ENCODE measurements at regions not wholly inside any gene's neighbourhood (a gene's known extent, or its start where the extent isn't known, plus 50 kb on each side); places are given as distances from the start of the nearest gene placed in this dataset.

- no peak for DNase-seq
Observed at GRCh38 chr15:66950114-66950513, 115.3 kb upstream of the SMAD3 start.

DNA sequence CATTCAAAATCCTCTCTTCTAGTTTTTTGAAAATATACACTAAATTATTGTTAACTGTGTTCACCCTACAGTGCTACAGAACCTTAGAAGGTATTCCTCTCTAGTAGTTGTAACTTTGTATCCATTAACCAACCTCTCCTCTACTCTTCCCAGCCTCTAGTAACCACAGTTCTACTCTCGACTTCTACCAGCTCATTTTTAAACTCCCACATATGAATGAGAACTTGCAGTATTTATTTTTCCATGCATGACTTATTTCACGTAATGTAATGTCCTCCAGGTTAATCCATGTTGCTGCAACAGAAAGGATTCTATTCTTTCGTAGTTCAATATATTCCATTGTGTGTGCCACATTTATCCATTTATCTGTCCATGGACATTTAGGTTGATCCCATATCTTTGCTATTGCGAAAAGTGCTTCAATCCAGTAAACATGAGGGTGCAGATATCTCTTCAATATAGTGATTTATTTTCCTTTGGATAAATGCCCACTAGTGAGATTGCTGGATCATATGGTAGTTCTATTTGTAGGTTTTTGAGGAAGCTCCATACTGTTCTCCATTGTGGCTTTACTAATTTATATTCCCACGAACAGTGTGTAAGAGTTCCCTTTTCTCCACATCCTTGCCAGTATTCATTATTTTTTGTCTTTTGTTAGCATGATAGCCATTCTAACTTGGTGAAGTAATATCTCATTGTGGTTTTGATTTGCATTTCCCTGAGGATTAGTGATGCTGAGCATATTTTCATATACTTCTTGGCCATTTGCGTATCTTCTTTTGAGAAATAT is 113.7 kb upstream of the SMAD3 start:
- no peak for DNase-seq

DNA sequence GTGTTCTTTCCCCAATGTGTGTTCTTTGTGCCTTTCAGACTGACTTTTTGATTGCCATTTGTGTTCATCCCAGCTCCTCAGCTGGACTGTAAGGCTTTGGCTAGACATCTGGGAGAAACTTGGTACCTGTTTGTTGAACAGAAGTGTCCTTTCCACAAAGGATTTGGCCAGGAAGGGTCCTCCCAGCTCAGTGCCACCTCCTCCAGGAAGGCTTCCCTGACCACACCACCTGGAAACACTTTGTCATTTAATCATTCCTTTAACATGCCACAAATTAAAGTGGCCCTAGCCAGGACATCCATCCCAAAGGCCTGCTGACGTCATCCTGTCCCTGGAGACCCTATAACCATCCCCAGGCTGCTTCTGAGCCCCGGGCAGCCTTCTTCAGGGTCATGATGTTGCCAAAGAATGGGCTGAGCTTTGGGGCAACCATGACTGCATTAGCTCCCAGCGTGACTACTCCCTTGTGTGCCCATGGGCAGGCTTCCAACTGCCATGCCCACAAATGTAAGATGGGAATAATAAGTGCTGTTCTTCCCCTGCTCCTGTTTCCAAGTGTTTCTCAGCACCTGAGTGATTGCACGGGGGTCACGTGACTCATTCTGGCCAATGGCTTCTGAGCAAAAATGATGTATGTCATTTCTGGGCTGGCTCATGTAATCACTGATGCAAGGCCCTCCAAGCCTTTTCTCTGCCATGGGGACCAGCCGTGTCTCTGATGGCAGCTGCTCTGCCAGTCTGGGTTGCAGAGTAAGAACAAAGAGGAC is 112.5 kb upstream of the SMAD3 start:
- no peak for DNase-seq

DNA sequence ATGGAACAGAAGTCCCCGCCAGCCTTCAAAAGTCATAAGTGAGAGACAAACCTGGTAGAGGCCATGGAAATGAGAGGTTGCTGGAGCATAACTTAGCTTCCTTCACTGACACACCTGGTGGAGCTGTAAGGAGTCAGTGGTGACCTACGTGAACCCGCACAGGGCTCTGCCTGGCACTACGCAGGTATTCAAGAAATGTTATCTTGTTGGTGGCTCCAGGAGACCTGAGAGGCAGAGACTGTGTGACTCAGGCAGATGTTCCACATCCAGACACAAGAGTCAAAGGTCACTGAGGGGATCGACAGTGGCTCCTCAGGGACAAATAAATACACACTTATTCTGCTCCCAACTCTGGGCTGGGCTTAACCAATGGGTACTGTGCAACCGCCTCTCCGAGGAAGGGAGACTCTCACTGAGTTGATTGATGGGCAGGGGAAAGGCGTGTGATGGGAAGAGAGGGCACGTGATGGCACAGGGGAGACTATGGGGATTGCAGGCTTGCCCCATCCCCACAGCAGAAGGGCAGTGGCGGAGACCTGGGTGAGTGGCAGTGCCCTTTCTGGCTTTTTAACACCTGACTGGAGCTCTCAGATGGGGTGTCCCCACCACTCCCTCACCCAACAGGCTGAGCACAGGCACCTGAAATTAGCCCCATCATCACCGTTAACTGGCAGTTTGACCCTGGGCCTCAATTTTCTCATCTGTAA is 111.7 kb upstream of the SMAD3 start:
- no peak for DNase-seq

- DNase-seq, result no peak
Observed at GRCh38 chr15:66954601-66955000, 110.8 kb upstream of the SMAD3 start.

DNA sequence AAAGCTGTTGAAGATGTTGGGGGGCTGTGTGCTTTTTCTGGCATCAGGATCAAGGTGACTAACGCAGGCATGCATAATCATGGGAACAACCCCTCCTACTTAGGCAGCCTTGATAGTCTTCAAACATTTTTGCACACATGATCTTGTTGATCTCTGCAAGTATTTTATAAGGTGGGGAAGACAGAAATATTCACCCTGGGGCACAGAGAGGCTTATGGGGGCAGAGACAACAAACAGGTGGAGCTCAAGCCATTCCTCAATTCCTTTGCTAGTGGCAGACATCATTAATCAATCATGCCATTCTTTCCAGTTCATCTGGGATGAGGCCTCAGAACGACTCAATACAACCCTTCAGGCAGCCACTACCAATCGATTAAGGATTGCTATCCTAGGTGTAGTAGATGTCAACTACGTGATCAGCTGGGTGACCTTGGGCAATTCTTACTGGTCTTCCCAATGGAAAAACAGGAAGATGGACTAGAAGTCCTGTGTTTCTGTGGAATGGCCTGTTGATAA is 110.3 kb upstream of the SMAD3 start:
- no peak for DNase-seq

DNA sequence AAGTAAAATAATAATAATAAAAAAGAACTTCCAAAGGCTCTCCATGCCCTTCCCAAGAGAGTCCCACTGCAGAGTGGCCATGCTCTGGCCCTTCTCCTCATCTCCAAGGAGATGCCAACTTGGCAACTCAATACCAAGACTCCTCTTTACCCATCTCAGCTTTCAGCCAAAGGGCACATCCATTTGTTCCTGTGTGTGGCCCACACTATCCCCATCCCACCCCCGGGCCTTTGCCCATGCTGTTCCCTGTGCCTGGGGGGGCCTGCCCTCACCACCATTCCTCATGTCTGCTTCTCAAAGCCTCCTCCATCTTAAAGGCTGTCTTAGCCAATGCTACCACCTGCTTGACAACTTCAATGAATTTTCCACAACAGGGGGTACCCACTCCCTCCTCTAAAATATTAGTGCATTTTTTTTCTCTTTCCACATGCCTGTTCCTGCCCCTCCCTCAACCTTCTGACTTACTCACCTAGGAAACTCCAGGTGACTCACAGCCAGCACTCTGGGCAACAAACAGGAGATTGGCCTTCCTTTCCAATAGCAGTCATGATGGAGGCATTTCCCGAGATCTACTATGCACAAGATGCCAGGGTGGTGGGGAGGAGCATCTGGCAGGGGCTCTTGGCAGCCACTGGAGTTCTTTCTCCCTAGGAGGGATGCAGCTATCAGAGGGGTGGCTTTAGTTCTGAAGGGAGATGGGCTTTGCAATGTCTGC is 109.4 kb upstream of the SMAD3 start:
- no peak for DNase-seq

DNA sequence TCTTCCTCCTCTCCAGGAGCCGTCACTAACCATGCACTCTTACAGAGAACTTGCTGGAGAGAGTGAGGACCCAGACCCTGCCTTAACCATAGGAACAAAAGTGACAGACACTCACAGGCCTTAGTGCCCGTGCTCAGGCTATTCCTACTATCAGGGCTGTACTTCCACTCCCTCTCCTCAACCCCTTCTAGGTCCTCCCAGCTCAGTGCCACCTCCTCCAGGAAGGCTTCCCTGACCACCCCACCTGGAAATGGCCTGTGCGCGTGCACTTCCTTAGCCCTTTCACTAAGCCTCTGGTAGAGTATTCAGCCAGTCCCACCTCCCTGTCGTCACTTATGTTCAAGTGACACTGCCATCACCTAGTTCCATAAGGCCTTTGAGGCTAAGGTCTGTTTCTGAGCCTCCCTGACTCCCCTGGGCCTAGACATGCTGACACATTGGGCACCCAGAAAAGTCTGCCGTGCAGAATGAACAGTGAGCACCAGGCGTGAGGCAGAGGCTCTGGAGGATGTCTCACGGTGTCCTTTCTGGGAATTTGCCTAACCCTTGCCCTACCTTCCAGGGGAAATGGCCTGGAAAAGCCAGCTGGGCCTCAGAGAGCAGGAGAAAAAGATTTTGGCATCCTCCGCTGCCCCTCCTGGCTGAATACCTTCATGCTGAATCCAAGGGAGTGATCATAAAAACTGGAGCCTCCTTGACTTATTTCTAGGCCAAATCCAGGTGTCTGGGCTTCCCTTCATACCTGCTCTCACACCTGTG is 108.6 kb upstream of the SMAD3 start:
- no peak for DNase-seq

DNA sequence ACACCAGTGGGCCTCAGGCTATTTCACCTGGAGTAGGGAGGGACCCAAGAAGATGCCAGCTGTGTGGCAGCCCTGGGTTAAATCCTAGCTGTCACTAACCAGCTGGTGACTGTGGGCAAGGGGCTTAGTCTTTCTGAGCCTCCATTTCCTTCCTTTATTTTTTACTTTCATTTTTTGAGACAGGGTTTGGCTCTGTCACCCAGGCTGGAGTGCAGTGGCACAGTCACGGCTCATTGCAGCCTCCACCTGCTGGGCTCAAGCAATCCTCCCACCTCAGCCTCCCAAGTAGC is 108.0 kb upstream of the SMAD3 start:
- DNase-seq, result no peak

DNA sequence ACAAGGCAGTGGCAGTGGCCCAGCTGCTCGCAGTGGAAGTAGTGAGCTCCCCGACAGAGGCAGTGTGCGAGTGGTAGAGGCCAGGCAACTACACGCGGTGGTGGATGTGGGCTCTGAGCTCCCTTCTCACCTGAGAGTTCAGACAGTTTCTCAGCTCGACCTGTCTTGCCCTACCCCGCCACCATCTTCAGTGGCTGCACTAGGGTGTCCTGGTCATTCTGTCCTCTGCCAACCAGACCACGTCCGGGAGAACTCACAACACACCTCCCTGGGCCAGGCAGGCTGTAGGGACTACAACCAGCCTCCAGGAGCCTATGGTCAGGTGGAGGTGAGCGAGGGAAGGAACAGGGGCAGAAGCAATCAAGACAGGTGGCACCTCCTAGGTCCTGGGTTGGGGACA is 106.3 kb upstream of the SMAD3 start:
- no peak for DNase-seq

DNA sequence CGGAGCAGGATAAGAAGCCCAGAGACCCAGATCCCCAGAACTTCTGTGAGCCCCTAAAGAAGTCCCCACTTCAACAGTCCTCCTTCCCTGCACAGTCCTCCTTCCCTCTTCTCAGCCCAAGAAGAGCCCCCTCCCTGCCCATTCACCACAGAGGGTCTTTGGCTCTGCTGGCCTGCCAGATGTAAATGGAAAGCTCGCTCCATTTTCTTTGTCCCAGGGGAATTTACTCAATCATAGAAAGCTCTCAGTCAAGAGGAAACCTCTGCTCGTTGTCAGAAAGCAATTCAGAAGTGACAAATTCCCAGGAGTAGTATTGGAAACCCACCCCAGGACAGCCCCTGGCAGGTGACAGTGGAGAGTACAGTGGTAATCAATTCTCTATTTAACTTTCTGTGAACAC is 105.5 kb upstream of the SMAD3 start:
- DNase-seq, result no peak

GRCh38 chr15:66960519-66960918 is 104.9 kb upstream of the SMAD3 start:
- no peak for DNase-seq

GRCh38 chr15:66961407-66961884 is 104.0 kb upstream of the SMAD3 start:
- DNase-seq, result no peak

DNA sequence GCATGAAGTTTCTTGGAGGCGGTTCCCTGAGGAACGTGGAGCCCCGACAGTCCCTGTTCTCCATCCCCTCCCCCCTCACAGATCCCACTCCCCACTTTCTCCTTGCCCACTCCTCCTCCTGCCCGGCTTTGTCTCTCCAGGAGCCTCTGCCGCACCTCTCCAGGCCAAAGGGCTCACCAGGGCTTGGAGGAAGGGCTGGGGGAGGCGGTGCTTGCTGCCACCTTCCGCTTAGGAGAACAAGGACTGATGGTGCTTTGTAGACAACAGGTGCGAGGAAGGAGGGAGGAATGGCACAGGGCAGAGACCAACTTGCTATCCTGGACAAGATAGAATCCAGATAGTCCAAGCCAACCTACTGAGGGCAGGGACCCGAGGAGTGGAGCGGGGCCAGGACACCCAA is 103.5 kb upstream of the SMAD3 start:
- DNase-seq, result no peak

GRCh38 chr15:66962522-66962921 is 102.9 kb upstream of the SMAD3 start:
- no peak for DNase-seq

GRCh38 chr15:66963084-66963483 is 102.3 kb upstream of the SMAD3 start:
- DNase-seq, result no peak

DNA sequence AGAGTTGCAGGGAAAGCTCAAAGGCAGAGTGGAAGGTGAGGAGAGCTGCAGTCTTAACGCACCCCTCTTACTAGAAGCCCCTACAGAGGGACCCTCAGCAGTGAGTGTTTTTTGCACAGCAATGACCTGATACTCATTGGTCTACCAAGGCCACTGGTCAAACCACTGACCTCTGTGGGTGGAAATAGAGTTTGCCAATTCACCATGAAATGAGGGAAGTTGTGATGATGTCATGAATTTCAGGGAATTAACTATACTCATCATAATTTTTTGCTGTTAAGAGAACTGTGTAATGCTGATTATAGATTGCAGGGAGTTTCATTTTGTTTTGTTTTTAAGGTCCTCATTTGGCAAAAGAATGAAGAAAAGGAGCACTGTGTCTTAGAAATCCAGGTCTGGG is 101.7 kb upstream of the SMAD3 start:
- DNase-seq, result no peak

- no peak for DNase-seq
Observed at GRCh38 chr15:66964111-66964738, 101.2 kb upstream of the SMAD3 start.

GRCh38 chr15:66964791-66965190 is 100.6 kb upstream of the SMAD3 start:
- no peak for DNase-seq

GRCh38 chr15:66965201-66965900 is 100.1 kb upstream of the SMAD3 start:
- no peak for DNase-seq

GRCh38 chr15:66966256-66966655 is 99.1 kb upstream of the SMAD3 start:
- no peak for DNase-seq

Data from retina (tissue), 1 donor.